Transverse colon (tissue), 4 donors: ENCODE measurements at regions not wholly inside any gene's neighbourhood (a gene's known extent, or its start where the extent isn't known, plus 50 kb on each side); places are given as distances from the start of the nearest gene placed in this dataset.

Experiments
- CTCF ChIP-seq, 5 experiments: fragments of 200-600 bp in 3 of 5; fragments of 450-650 bp in 2 of 5; sonication (generic) in 3 of 5; IDR thresholded peaks; 1 replicate in 2 of 5; 2 replicates in 3 of 5; pipeline ENCODE4 v1.5.1; 2016 to 2017; ENCODE audit warnings: antibody characterized with exemption in 5 of 5, inconsistent platforms in 3 of 5, mild to moderate bottlenecking in 2 of 5, moderate library complexity in 1 of 5
- POLR2AphosphoS5 ChIP-seq, 3 donors: sonication (generic); formaldehyde crosslinking; IDR thresholded peaks; one replicate each; pipeline ENCODE4 v1.6.1; 2016; ENCODE audit warnings: antibody characterized with exemption in 3 of 3

DNA sequence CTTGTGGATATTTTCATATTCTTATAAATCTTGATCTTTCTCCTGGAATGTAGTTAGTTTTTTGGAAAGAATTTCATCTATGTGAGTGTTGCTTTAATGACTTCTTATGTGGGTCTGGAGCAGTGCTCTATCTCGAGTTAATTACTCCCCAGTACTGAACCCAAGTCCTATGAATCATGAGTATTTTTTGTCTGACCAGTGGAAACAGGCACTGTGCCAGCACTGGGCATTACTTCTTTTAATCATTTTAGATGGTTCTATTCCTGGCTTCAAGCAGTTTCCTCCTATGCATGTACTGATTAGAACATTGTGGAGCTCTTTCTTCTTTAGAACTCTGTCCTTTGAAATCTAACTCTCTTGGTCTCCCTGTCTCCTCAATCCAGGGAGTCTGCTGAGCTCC, 466.3 kb downstream of the PCDH17 start:
- TF ChIP-seq CTCF (IDR thresholded peaks at IDR 0.05): no peak
- TF ChIP-seq POLR2AphosphoS5 (IDR thresholded peaks at IDR 0.05): no peak
